OCI-LY7 (cell line): ENCODE measurements at regions not wholly inside any gene's neighbourhood (a gene's known extent, or its start where the extent isn't known, plus 50 kb on each side); places are given as distances from the start of the nearest gene placed in this dataset.

Experiments used
- CTCF ChIP-seq: fragments of 200-600 bp; sonication (generic); conservative IDR thresholded peaks from 2 replicates; pipeline ENCODE4 v1.5.1; 2014; ENCODE audit warnings: mild to moderate bottlenecking, antibody characterized with exemption, low read length, moderate library complexity, mixed read lengths
- EZH2phosphoT487 ChIP-seq: fragments of 200-600 bp; sonication (generic); IDR thresholded peaks from 2 replicates; pipeline ENCODE4 v1.6.1; 2018; ENCODE audit warnings: low read depth, borderline replicate concordance, mild to moderate bottlenecking, mixed run types, antibody characterized with exemption, low read length, moderate library complexity, mixed read lengths

GRCh38 chr4:126213996-126214395 lies 899.2 kb downstream of the FAT4 start:
- TF ChIP-seq CTCF (no peak), EZH2phosphoT487 (no peak)
